DND-41 (cell line): ENCODE measurements at regions not wholly inside any gene's neighbourhood (a gene's known extent, or its start where the extent isn't known, plus 50 kb on each side); places are given as distances from the start of the nearest gene placed in this dataset.

Source experiments
- ATAC-seq: fragments of 200-7000 bp; cut with Tn5 transposase; 3 replicates; pipeline ENCODE4 v1.9.1; 2021; ENCODE audit warnings: low read depth; ENCODE audit not compliant: insufficient read depth
- DNase-seq: peaks from one replicate; pipeline ENCODE4 v3.0.0-alpha.2; 2020
- H2AFZ ChIP-seq: 2 replicates; pipeline ENCODE4 v1.6.0; 2012; ENCODE audit warnings: low read depth, low read length
- H3K27ac ChIP-seq: 2 replicates; pipeline ENCODE4 v1.5.1; 2012; ENCODE audit warnings: low read length, inconsistent platforms
- H3K27me3 ChIP-seq: fragments of 200-600 bp; sonication (generic); 2 replicates; pipeline ENCODE4 v1.6.0; 2012; ENCODE audit warnings: low read length, mild to moderate bottlenecking, inconsistent platforms; ENCODE audit not compliant: insufficient read depth, poor library complexity
- H3K36me3 ChIP-seq: 2 replicates; pipeline ENCODE4 v1.5.1; 2012; ENCODE audit warnings: low read length, inconsistent platforms; ENCODE audit not compliant: insufficient read depth
- H3K4me1 ChIP-seq: 2 replicates; pipeline ENCODE4 v1.5.1; 2012; ENCODE audit warnings: mild to moderate bottlenecking, low read length; ENCODE audit not compliant: insufficient read depth
- H3K4me2 ChIP-seq: 2 replicates; pipeline ENCODE4 v1.6.0; 2012; ENCODE audit warnings: mild to moderate bottlenecking, moderate library complexity, low read length, inconsistent platforms; ENCODE audit not compliant: insufficient read depth
- H3K4me3 ChIP-seq, 2 experiments: fragments of 200-600 bp in 1 of 2; shearing (Covaris generic) in 1 of 2; 2 replicates each; pipeline ENCODE4 v1.5.1; 2012 to 2016; ENCODE audit warnings: inconsistent platforms in 2 of 2, low read length in 2 of 2, mild to moderate bottlenecking in 2 of 2, low read depth in 1 of 2, moderate library complexity in 1 of 2
- H3K79me2 ChIP-seq: 2 replicates; pipeline ENCODE4 v1.6.0; 2012; ENCODE audit warnings: low read length, inconsistent platforms; ENCODE audit not compliant: insufficient read depth
- H3K9ac ChIP-seq: 2 replicates; pipeline ENCODE4 v1.6.0; 2012; ENCODE audit warnings: low read depth, mild to moderate bottlenecking, inconsistent platforms, low read length, moderate library complexity
- H3K9me3 ChIP-seq: 2 replicates; pipeline ENCODE4 v1.5.1; 2012; ENCODE audit warnings: low read length, moderate library complexity, mild to moderate bottlenecking, inconsistent platforms; ENCODE audit not compliant: insufficient read depth, severe bottlenecking
- H4K20me1 ChIP-seq: 2 replicates; pipeline ENCODE4 v1.6.0; 2012; ENCODE audit warnings: low read length; ENCODE audit not compliant: insufficient read depth
- EZH2 ChIP-seq: IDR thresholded peaks from 3 replicates; pipeline ENCODE4 v1.6.1; 2012; ENCODE audit warnings: borderline replicate concordance, low read depth, mild to moderate bottlenecking, moderate library complexity, low read length, inconsistent platforms; ENCODE audit not compliant: severe bottlenecking
- TF ChIP-seq, protein P1 (sequence below): IDR thresholded peaks from 2 replicates; pipeline ENCODE4 v1.5.1; 2012; ENCODE audit warnings: borderline replicate concordance, low read length, moderate library complexity, mild to moderate bottlenecking; ENCODE audit not compliant: poor library complexity, severe bottlenecking; ENCODE audit errors: extremely low read depth

DNA sequence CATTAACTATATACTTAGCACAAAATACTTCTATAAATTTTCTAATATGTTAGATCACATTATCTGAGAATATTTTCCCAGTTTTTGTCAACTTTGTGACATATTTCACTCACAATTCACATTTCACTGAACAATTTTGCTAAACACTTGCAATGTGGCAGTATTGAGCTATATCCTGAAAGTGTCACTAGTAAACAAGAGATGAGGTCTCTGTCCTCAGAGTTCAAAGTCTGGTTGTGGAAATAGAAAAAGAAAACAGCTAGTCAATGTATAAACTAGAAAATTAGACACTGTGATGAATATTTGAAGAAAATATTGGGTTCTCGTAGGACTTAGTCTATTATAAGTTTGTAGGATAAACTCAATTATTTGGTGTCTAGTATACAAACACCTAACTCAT lies 87.4 kb upstream of the CHORDC1 start:
- Histone ChIP-seq H3K27ac (no peak overlapping the region), H3K4me2 (no peak overlapping the region), H3K9me3 (no peaks in the 10 kb centered on the region), H3K4me1 (no peaks in the 10 kb centered on the region), H3K79me2 (no peaks in the 10 kb centered on the region), H2AFZ (no peak overlapping the region), H3K9ac (no peak overlapping the region), H4K20me1 (no peaks in the 10 kb centered on the region), H3K36me3 (no peaks in the 10 kb centered on the region), H3K27me3 (no peaks in the 10 kb centered on the region), H3K4me3 (no peak overlapping the region)
- DNase-seq: no peak
- TF ChIP-seq EZH2: no peak
- TF ChIP-seq, protein P1, sequence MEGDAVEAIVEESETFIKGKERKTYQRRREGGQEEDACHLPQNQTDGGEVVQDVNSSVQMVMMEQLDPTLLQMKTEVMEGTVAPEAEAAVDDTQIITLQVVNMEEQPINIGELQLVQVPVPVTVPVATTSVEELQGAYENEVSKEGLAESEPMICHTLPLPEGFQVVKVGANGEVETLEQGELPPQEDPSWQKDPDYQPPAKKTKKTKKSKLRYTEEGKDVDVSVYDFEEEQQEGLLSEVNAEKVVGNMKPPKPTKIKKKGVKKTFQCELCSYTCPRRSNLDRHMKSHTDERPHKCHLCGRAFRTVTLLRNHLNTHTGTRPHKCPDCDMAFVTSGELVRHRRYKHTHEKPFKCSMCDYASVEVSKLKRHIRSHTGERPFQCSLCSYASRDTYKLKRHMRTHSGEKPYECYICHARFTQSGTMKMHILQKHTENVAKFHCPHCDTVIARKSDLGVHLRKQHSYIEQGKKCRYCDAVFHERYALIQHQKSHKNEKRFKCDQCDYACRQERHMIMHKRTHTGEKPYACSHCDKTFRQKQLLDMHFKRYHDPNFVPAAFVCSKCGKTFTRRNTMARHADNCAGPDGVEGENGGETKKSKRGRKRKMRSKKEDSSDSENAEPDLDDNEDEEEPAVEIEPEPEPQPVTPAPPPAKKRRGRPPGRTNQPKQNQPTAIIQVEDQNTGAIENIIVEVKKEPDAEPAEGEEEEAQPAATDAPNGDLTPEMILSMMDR: no peak
- ATAC-seq: no peak

DNA sequence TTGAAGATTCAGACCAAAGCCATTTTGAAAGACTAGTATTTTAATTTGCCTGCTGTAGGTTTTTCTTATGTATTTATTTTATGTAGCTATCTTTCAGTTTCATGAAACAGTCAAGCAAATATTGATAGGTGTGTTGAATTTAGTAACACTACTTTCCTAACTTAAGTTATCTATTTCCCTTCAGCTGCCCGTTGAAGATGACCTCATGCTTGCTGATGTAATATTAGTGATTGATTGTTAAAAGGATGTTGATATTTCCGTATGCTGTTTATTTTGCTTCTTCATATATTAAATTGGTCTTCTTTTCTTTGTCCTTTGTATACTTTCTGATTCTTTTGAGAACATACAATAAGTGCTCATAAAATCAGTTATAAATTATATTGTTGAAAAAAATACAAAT lies 86.8 kb upstream of the CHORDC1 start:
- H2AFZ ChIP-seq: no peak overlapping the region
- no peaks in the 10 kb centered on the region for H3K4me1 ChIP-seq
- H3K36me3 ChIP-seq: no peaks in the 10 kb centered on the region
- ATAC-seq: no peak
- no peak overlapping the region for H3K9ac ChIP-seq
- no peak overlapping the region for H3K4me3 ChIP-seq
- H3K4me2 ChIP-seq: no peak overlapping the region
- no peaks in the 10 kb centered on the region for H3K9me3 ChIP-seq
- no peak for DNase-seq
- H3K79me2 ChIP-seq: no peaks in the 10 kb centered on the region
- no peaks in the 10 kb centered on the region for H4K20me1 ChIP-seq
- TF ChIP-seq, protein P1: no peak
- no peak for TF ChIP-seq EZH2
- H3K27me3 ChIP-seq: no peaks in the 10 kb centered on the region
- no peak overlapping the region for H3K27ac ChIP-seq

DNA sequence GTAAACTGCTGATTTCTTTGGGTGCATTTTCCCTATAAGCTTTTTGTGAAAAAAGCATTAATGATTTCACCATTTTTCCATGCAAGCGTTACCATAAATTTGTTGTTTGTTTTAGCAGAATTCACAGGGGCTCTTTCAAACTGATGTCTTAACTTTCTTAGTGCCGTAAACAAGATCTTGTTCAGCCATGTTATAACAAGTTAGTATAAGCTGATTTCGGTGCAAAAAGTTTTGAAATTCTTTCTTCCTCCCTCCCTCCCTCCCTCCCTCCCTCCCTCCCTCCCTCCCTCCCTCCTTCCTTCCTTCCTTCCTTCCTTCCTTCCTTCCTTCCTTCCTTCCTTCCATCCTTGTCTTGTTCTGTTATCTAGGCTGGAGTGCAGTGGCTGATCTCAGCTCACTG lies 71.7 kb upstream of the CHORDC1 start:
- no peak overlapping the region for H3K4me2 ChIP-seq
- no peak overlapping the region for H3K9ac ChIP-seq
- DNase-seq (no peak), ATAC-seq (no peak)
- H3K9me3 ChIP-seq: no peaks in the 10 kb centered on the region
- H2AFZ ChIP-seq: no peak overlapping the region
- no peak overlapping the region for H3K27ac ChIP-seq
- no peak for TF ChIP-seq EZH2
- TF ChIP-seq, protein P1: no peak
- H3K4me1 ChIP-seq: no peaks in the 10 kb centered on the region
- no peaks in the 10 kb centered on the region for H4K20me1 ChIP-seq
- H3K27me3 ChIP-seq: no peaks in the 10 kb centered on the region
- no peak overlapping the region for H3K4me3 ChIP-seq
- no peaks in the 10 kb centered on the region for H3K79me2 ChIP-seq
- no peaks in the 10 kb centered on the region for H3K36me3 ChIP-seq

DNA sequence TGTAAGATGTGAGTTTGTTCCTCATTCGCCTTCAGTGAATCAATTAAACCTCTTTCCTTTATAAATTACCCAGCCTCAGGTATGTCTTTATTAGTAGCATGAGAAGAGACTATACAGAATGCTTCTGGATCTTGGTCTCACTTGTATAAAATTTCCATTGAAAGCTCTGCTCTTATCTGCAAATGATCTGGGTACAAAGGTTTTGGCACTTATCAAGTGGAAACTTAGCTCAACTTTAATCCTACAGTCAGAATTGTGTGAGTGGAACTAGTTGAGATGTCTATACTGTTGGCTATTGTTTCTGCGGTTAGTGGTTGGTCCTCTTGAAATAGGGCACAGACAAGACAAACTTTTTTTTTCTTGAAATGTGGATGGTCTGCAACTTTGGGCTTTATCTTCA lies 71.2 kb upstream of the CHORDC1 start:
- H3K9me3 ChIP-seq: no peaks in the 10 kb centered on the region
- H3K4me1 ChIP-seq: no peaks in the 10 kb centered on the region
- no peaks in the 10 kb centered on the region for H3K27me3 ChIP-seq
- H3K36me3 ChIP-seq: no peaks in the 10 kb centered on the region
- ATAC-seq (no peak), DNase-seq (no peak)
- TF ChIP-seq, protein P1: no peak
- TF ChIP-seq EZH2: no peak
- no peaks in the 10 kb centered on the region for H4K20me1 ChIP-seq
- no peak overlapping the region for H2AFZ ChIP-seq
- H3K4me2 ChIP-seq: no peak overlapping the region
- no peaks in the 10 kb centered on the region for H3K79me2 ChIP-seq
- no peak overlapping the region for H3K9ac ChIP-seq
- H3K27ac ChIP-seq: no peak overlapping the region
- no peak overlapping the region for H3K4me3 ChIP-seq
